Right lobe of liver (tissue), 4 donors: ENCODE measurements at regions not wholly inside any gene's neighbourhood (a gene's known extent, or its start where the extent isn't known, plus 50 kb on each side); places are given as distances from the start of the nearest gene placed in this dataset.

Experiments used
- POLR2A ChIP-seq: fragments of 450-650 bp; IDR thresholded peaks from one replicate; pipeline ENCODE4 v1.6.1; 2017; ENCODE audit warnings: antibody characterized with exemption, mild to moderate bottlenecking
- TF ChIP-seq, protein P1 (sequence below), 4 donors: fragments of 200-600 bp in 3 of 4; fragments of 450-650 bp in 1 of 4; IDR thresholded peaks; one replicate each; pipeline versions ENCODE4 v1.5.1 to v1.8.0; 2016 to 2022; ENCODE audit warnings: antibody characterized with exemption in 4 of 4, mild to moderate bottlenecking in 2 of 4
- donor health status: DM: no; HTN: no; CAD: no.
- donor health status: DM: no; HTN: no; CAD: no.
- donor health status: DM: no; HTN: yes; CAD: no.

DNA sequence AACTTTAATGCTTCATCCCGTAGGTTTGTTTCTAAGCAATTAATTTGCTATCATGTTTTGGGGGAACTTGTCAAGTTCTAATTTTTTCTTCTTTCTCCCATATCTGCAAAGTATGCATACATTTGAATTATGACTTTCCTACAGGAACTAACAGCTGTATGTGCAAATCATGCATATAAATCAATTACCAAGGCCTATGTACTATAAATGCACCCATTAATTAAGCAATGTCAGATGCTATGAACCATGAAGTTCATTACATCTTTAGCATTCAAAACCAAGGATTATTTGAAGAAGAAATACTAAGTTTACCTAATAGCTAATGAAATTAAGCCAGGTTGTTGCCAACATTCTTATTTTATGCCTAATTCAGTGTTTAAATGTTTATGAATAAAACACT lies 851.3 kb downstream of the TFAP2A start:
- TF ChIP-seq, protein P1, sequence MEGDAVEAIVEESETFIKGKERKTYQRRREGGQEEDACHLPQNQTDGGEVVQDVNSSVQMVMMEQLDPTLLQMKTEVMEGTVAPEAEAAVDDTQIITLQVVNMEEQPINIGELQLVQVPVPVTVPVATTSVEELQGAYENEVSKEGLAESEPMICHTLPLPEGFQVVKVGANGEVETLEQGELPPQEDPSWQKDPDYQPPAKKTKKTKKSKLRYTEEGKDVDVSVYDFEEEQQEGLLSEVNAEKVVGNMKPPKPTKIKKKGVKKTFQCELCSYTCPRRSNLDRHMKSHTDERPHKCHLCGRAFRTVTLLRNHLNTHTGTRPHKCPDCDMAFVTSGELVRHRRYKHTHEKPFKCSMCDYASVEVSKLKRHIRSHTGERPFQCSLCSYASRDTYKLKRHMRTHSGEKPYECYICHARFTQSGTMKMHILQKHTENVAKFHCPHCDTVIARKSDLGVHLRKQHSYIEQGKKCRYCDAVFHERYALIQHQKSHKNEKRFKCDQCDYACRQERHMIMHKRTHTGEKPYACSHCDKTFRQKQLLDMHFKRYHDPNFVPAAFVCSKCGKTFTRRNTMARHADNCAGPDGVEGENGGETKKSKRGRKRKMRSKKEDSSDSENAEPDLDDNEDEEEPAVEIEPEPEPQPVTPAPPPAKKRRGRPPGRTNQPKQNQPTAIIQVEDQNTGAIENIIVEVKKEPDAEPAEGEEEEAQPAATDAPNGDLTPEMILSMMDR (IDR thresholded peaks at IDR 0.05) = no peak
- no peak for TF ChIP-seq POLR2A
